ENCODE measurements at regions not wholly inside any gene's neighbourhood (a gene's known extent, or its start where the extent isn't known, plus 50 kb on each side); places are given as distances from the start of the nearest gene placed in this dataset.

- DNase-seq (ENCODE audit: low spot score) = no peak
- Histone ChIP-seq H3K4me2 (no peak overlapping the region), H3K79me2 (replicated peaks; ENCODE audit: insufficient read depth) (no peaks in the 10 kb centered on the region), H3K9me2 (ENCODE audit: insufficient read depth) (peaks cover 12% of the 10 kb centered on the region), H2AFZ (peak overlapping the region; percentile 38; the same call in 1 of the 2 replicates), H3K4me1 (ENCODE audit: insufficient read depth) (no peaks in the 10 kb centered on the region), H3F3A (replicated peaks; ENCODE audit: low read depth) (no peaks in the 10 kb centered on the region), H4K20me1 (replicated peaks; ENCODE audit: insufficient read depth) (no peaks in the 10 kb centered on the region), H3K27me3 (ENCODE audit: insufficient read depth) (no peaks in the 10 kb centered on the region), H3K27ac (ENCODE audit: low read depth) (no peak overlapping the region), H3K36me3 (ENCODE audit: insufficient read depth) (no peaks in the 10 kb centered on the region), H3K4me3 (no peak overlapping the region)
- Mint-ChIP-seq H3K4me1 (peaks cover 2% of the 10 kb centered on the region; the same call in 2 of the 3 replicates), H3K27ac (no peak overlapping the region), H3K36me3 (ENCODE audit: low read depth) (no peaks in the 10 kb centered on the region), H3K27me3 (ENCODE audit: insufficient read depth, low read depth, poor library complexity) (peaks cover 2% of the 10 kb centered on the region), H3K4me3 (no peak overlapping the region), H3K9me3 (no peaks in the 10 kb centered on the region; the same call in 2 of the 3 replicates)
- TF ChIP-seq ETS1 (IDR thresholded peaks at IDR 0.05) = no peak
- ATAC-seq = no peak
Measured at GRCh38 chr20:10927936-10928840, 254.4 kb upstream of the JAG1 start.

- H3K27ac Mint-ChIP-seq = no peak overlapping the region
- ATAC-seq (no peak), DNase-seq (ENCODE audit: low spot score) (no peak)
- Histone ChIP-seq H3K79me2 (replicated peaks; ENCODE audit: insufficient read depth) (no peaks in the 10 kb centered on the region), H2AFZ (peak overlapping the region; percentile 38; the same call in 1 of the 2 replicates), H3K27ac (ENCODE audit: low read depth) (no peak overlapping the region), H3F3A (replicated peaks; ENCODE audit: low read depth) (no peaks in the 10 kb centered on the region), H3K4me3 (no peak overlapping the region), H3K9me2 (ENCODE audit: insufficient read depth) (peaks cover 12% of the 10 kb centered on the region), H3K36me3 (ENCODE audit: insufficient read depth) (no peaks in the 10 kb centered on the region), H3K4me2 (no peak overlapping the region), H4K20me1 (replicated peaks; ENCODE audit: insufficient read depth) (no peaks in the 10 kb centered on the region), H3K4me1 (ENCODE audit: insufficient read depth) (no peaks in the 10 kb centered on the region), H3K27me3 (ENCODE audit: insufficient read depth) (no peaks in the 10 kb centered on the region)
- H3K36me3 Mint-ChIP-seq (ENCODE audit: low read depth) = no peaks in the 10 kb centered on the region
- no peak overlapping the region for H3K4me3 Mint-ChIP-seq
- peaks cover 4% of the 10 kb centered on the region for H3K27me3 Mint-ChIP-seq (ENCODE audit: insufficient read depth, low read depth, poor library complexity)
- no peaks in the 10 kb centered on the region for H3K4me1 Mint-ChIP-seq
- no peaks in the 10 kb centered on the region; the same call in 2 of the 3 replicates for H3K9me3 Mint-ChIP-seq
- no peak for TF ChIP-seq EZH2phosphoT487 (IDR thresholded peaks at IDR 0.05; ENCODE audit: unreplicated experiment)
- no peak for TF ChIP-seq POLR2AphosphoS5 (IDR thresholded peaks at IDR 0.05; ENCODE audit: low read depth)
- no peak for TF ChIP-seq STAT1 (IDR thresholded peaks at IDR 0.05; ENCODE audit: unreplicated experiment)
- no peak for TF ChIP-seq CREB1 (CRISPR knock-in tag; IDR thresholded peaks at IDR 0.05; ENCODE audit: low read depth)
Measured at GRCh38 chr20:10928841-10929421, 255.1 kb upstream of the JAG1 start.

GRCh38 chr20:10935658-10936402, 262.0 kb upstream of the JAG1 start:
- Histone ChIP-seq H3K9me2 (ENCODE audit: insufficient read depth) (peaks cover 4% of the 10 kb centered on the region; the same call in 1 of the 2 replicates), H3K4me1 (ENCODE audit: insufficient read depth) (no peaks in the 10 kb centered on the region), H3K4me2 (no peak overlapping the region), H4K20me1 (replicated peaks; ENCODE audit: insufficient read depth) (no peaks in the 10 kb centered on the region), H3K4me3 (no peak overlapping the region), H3K36me3 (ENCODE audit: insufficient read depth) (no peaks in the 10 kb centered on the region), H3K27me3 (ENCODE audit: insufficient read depth) (no peaks in the 10 kb centered on the region), H3F3A (replicated peaks; ENCODE audit: low read depth) (no peaks in the 10 kb centered on the region), H3K27ac (ENCODE audit: low read depth) (no peak overlapping the region), H3K79me2 (replicated peaks; ENCODE audit: insufficient read depth) (no peaks in the 10 kb centered on the region), H2AFZ (no peak overlapping the region)
- H3K27ac Mint-ChIP-seq = no peak overlapping the region
- H3K36me3 Mint-ChIP-seq (ENCODE audit: low read depth) = no peaks in the 10 kb centered on the region
- H3K4me1 Mint-ChIP-seq = no peaks in the 10 kb centered on the region
- no peaks in the 10 kb centered on the region for H3K9me3 Mint-ChIP-seq
- DNase-seq (ENCODE audit: low spot score) (no peak), ATAC-seq (no peak)
- peaks cover 2% of the 10 kb centered on the region for H3K27me3 Mint-ChIP-seq (ENCODE audit: insufficient read depth, low read depth, poor library complexity)
- no peak overlapping the region for H3K4me3 Mint-ChIP-seq
- no peak for TF ChIP-seq ZNF114 (CRISPR knock-in tag; IDR thresholded peaks at IDR 0.05)
- TF ChIP-seq ETS1 (IDR thresholded peaks at IDR 0.05) = no peak
- no peak for TF ChIP-seq CREB1 (CRISPR knock-in tag; IDR thresholded peaks at IDR 0.05; ENCODE audit: low read depth)
- no peak for TF ChIP-seq ZNF331 (CRISPR knock-in tag; IDR thresholded peaks at IDR 0.05; ENCODE audit: low read depth)
- no peak for TF ChIP-seq NANOG (IDR thresholded peaks at IDR 0.05; ENCODE audit: borderline replicate concordance)
- TF ChIP-seq POLR2AphosphoS5 (IDR thresholded peaks at IDR 0.05; ENCODE audit: low read depth) = no peak
- no peak for TF ChIP-seq REST (IDR thresholded peaks at IDR 0.05; ENCODE audit: unreplicated experiment)
- no peak for TF ChIP-seq STAT1 (IDR thresholded peaks at IDR 0.05; ENCODE audit: unreplicated experiment)
- TF ChIP-seq EZH2 (IDR thresholded peaks at IDR 0.05; ENCODE audit: low read depth, unreplicated experiment) = no peak
- no peak for TF ChIP-seq EZH2phosphoT487 (IDR thresholded peaks at IDR 0.05; ENCODE audit: unreplicated experiment)

Measured in GM23338 (cell line).